ENCODE measurements at regions not wholly inside any gene's neighbourhood (a gene's known extent, or its start where the extent isn't known, plus 50 kb on each side); places are given as distances from the start of the nearest gene placed in this dataset.

- TF ChIP-seq CTCF (IDR thresholded peaks at IDR 0.05): no peak
- no peak for TF ChIP-seq POLR2A (IDR thresholded peaks at IDR 0.05)
Observed at GRCh38 chr18:38664929-38665328, 1099.3 kb upstream of the CELF4 start.
